ENCODE measurements at regions not wholly inside any gene's neighbourhood (a gene's known extent, or its start where the extent isn't known, plus 50 kb on each side); places are given as distances from the start of the nearest gene placed in this dataset.

GRCh38 chr7:94174375-94174774, 170.2 kb upstream of the BET1 start:
- no peaks in the 10 kb centered on the region for H3K36me3 Mint-ChIP-seq (ENCODE audit: low read depth)
- no peak for TF ChIP-seq CTCF (IDR thresholded peaks at IDR 0.05)
- H3K9me3 Mint-ChIP-seq (ENCODE audit: low read depth), result no peaks in the 10 kb centered on the region
- H3K27ac Mint-ChIP-seq (ENCODE audit: unreplicated experiment), result no peak overlapping the region
- DNase-seq (ENCODE audit: low spot score), result no peak
- no peaks in the 10 kb centered on the region for H3K27me3 Mint-ChIP-seq (ENCODE audit: low read depth)
- H3K4me1 Mint-ChIP-seq (ENCODE audit: low read depth), result peaks cover 23% of the 10 kb centered on the region
- H3K4me3 Mint-ChIP-seq (ENCODE audit: unreplicated experiment), result no peak overlapping the region

DNA sequence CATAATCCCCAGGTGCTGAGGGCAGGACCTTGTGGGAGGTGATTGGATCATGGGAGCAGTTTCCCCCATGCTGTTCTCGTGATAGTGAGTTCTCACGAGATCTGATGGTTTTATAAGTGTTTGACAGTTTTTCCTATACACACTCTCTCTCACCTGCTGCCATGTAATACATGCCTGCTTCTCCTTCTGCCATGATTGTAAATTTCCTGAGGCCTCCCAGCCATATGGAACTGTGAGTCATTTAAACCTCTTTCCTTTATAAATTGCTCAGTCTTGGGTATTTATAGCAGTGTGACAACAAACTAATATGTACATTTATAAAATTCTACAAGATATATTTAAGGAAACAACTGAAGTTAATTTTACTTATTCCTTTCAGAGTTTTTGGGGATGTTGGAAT, 170.8 kb upstream of the BET1 start:
- peaks cover 23% of the 10 kb centered on the region for H3K4me1 Mint-ChIP-seq (ENCODE audit: low read depth)
- H3K9me3 Mint-ChIP-seq (ENCODE audit: low read depth), result no peaks in the 10 kb centered on the region
- no peak for DNase-seq (ENCODE audit: low spot score)
- H3K27me3 Mint-ChIP-seq (ENCODE audit: low read depth), result no peaks in the 10 kb centered on the region
- TF ChIP-seq CTCF (IDR thresholded peaks at IDR 0.05), result no peak
- H3K4me3 Mint-ChIP-seq (ENCODE audit: unreplicated experiment), result no peak overlapping the region
- no peaks in the 10 kb centered on the region for H3K36me3 Mint-ChIP-seq (ENCODE audit: low read depth)
- H3K27ac Mint-ChIP-seq (ENCODE audit: unreplicated experiment), result peak overlapping the region; percentile 71

DNA sequence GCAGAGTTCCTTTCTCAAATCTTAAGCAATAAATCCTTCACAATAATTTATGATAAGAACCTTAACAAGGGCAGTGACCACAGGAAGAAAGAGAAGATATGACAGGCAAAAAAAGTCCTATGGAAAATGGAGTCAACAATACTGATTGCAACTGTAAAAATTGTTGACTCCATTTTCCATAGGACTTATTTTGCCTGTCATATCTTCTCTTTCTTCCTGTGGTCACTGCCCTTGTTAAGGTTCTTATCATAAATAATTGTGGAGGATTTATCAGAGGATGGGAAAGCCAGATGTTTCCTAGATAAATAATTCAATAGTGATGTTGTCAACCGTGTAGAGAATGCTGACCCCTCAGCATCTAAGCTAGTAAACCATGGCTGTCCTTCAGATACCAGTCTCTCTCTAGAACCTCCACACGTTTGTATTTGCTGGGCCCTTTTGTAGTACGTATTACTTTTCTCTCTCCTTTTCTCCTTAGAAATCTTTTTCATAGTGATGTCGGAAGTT, 172.6 kb upstream of the BET1 start:
- Mint-ChIP-seq H3K27me3 (ENCODE audit: low read depth) (no peaks in the 10 kb centered on the region), H3K36me3 (ENCODE audit: low read depth) (no peaks in the 10 kb centered on the region), H3K27ac (ENCODE audit: unreplicated experiment) (no peak overlapping the region), H3K9me3 (ENCODE audit: low read depth) (no peaks in the 10 kb centered on the region), H3K4me1 (ENCODE audit: low read depth) (peaks cover 23% of the 10 kb centered on the region), H3K4me3 (ENCODE audit: unreplicated experiment) (no peak overlapping the region)
- no peak for DNase-seq (ENCODE audit: low spot score)
- no peak for TF ChIP-seq CTCF (IDR thresholded peaks at IDR 0.05)

GRCh38 chr7:94177441-94177840, 173.3 kb upstream of the BET1 start:
- no peak overlapping the region for H3K4me3 Mint-ChIP-seq (ENCODE audit: unreplicated experiment)
- H3K36me3 Mint-ChIP-seq (ENCODE audit: low read depth), result no peaks in the 10 kb centered on the region
- DNase-seq (ENCODE audit: low spot score), result no peak
- H3K9me3 Mint-ChIP-seq (ENCODE audit: low read depth), result no peaks in the 10 kb centered on the region
- H3K4me1 Mint-ChIP-seq (ENCODE audit: low read depth), result peaks cover 29% of the 10 kb centered on the region
- no peak overlapping the region for H3K27ac Mint-ChIP-seq (ENCODE audit: unreplicated experiment)
- no peaks in the 10 kb centered on the region for H3K27me3 Mint-ChIP-seq (ENCODE audit: low read depth)
- no peak for TF ChIP-seq CTCF (IDR thresholded peaks at IDR 0.05)

DNA sequence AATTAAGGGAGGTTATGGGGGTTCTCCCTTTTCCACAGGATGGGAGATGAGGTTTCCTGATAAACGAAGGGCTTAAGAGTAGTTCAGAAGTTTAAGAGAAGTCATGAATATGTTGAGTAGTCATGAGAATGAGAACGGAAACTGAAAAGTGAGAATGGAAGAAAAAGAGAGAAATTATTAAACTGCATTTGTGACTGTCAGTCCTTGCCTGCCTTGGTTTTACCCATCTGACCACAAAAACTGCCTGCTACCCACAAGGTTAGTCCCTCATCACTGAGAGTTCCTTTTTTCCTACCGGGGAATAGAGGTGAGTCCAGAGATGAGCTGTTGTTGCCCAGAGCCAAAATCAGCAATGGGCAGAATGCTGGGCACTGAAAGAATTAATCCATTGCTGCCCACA, 174.1 kb upstream of the BET1 start:
- H3K27ac Mint-ChIP-seq (ENCODE audit: unreplicated experiment), result no peak overlapping the region
- no peaks in the 10 kb centered on the region for H3K27me3 Mint-ChIP-seq (ENCODE audit: low read depth)
- H3K4me1 Mint-ChIP-seq (ENCODE audit: low read depth), result peaks cover 36% of the 10 kb centered on the region
- no peaks in the 10 kb centered on the region for H3K9me3 Mint-ChIP-seq (ENCODE audit: low read depth)
- no peak for TF ChIP-seq CTCF (IDR thresholded peaks at IDR 0.05)
- H3K4me3 Mint-ChIP-seq (ENCODE audit: unreplicated experiment), result no peak overlapping the region
- no peaks in the 10 kb centered on the region for H3K36me3 Mint-ChIP-seq (ENCODE audit: low read depth)
- no peak for DNase-seq (ENCODE audit: low spot score)
